GM23338 (cell line): ENCODE measurements at regions not wholly inside any gene's neighbourhood (a gene's known extent, or its start where the extent isn't known, plus 50 kb on each side); places are given as distances from the start of the nearest gene placed in this dataset.

Source experiments
- ATAC-seq: fragments of 200-7000 bp; cut with Tn5 transposase; 3 replicates; pipeline ENCODE4 v1.9.1; 2020
- DNase-seq: peaks from one replicate; pipeline ENCODE4 v3.0.0-alpha.2; 2015; ENCODE audit warnings: low spot score
- H2AFZ ChIP-seq: fragments of 200-600 bp; sonication (generic); 2 replicates; pipeline ENCODE4 v1.8.0; 2016; ENCODE audit warnings: antibody characterized with exemption, mild to moderate bottlenecking, moderate library complexity
- H3F3A ChIP-seq: fragments of 200-600 bp; sonication (generic); replicated peaks from 2 replicates; pipeline ENCODE4 v1.8.0; 2017; ENCODE audit warnings: antibody characterized with exemption, mixed run types, low read depth
- H3K27ac ChIP-seq: fragments of 200-600 bp; sonication (generic); 2 replicates; pipeline ENCODE4 v1.6.1; 2016; ENCODE audit warnings: low read depth
- H3K27me3 ChIP-seq: fragments of 200-600 bp; sonication (generic); 2 replicates; pipeline ENCODE4 v1.8.0; 2016; ENCODE audit warnings: mild to moderate bottlenecking, mixed run types, moderate library complexity; ENCODE audit not compliant: insufficient read depth
- H3K36me3 ChIP-seq: fragments of 200-600 bp; sonication (generic); 2 replicates; pipeline ENCODE4 v1.8.0; 2016; ENCODE audit warnings: mild to moderate bottlenecking; ENCODE audit not compliant: insufficient read depth
- H3K4me1 ChIP-seq: fragments of 200-600 bp; sonication (generic); 2 replicates; pipeline ENCODE4 v1.8.0; 2016; ENCODE audit warnings: mild to moderate bottlenecking, moderate library complexity; ENCODE audit not compliant: insufficient read depth
- H3K4me2 ChIP-seq: fragments of 200-600 bp; sonication (generic); 2 replicates; pipeline ENCODE4 v1.7.1; 2017; ENCODE audit warnings: mixed run types
- H3K4me3 ChIP-seq: fragments of 200-600 bp; sonication (generic); 2 replicates; pipeline ENCODE4 v1.6.1; 2016; ENCODE audit warnings: mixed run types
- H3K79me2 ChIP-seq: fragments of 200-600 bp; sonication (generic); replicated peaks from 2 replicates; pipeline ENCODE4 v1.8.0; 2017; ENCODE audit warnings: mild to moderate bottlenecking; ENCODE audit not compliant: insufficient read depth
- H3K9me2 ChIP-seq: fragments of 200-600 bp; sonication (generic); 2 replicates; pipeline ENCODE4 v1.8.0; 2017; ENCODE audit not compliant: insufficient read depth
- H4K20me1 ChIP-seq: fragments of 200-600 bp; sonication (generic); replicated peaks from 2 replicates; pipeline ENCODE4 v1.8.0; 2017; ENCODE audit warnings: mild to moderate bottlenecking; ENCODE audit not compliant: insufficient read depth
- H3K27ac Mint-ChIP-seq: 2 replicates; pipeline ENCODE4 v1.8.0; 2020; ENCODE audit warnings: inconsistent platforms, mild to moderate bottlenecking, moderate library complexity, mixed read lengths
- H3K27me3 Mint-ChIP-seq: 3 replicates; pipeline ENCODE4 v1.8.0; 2022; ENCODE audit warnings: low read depth, mild to moderate bottlenecking, moderate library complexity, mixed read lengths, inconsistent platforms; ENCODE audit not compliant: insufficient read depth, poor library complexity
- H3K36me3 Mint-ChIP-seq: 3 replicates; pipeline ENCODE4 v1.8.0; 2021; ENCODE audit warnings: low read depth, mild to moderate bottlenecking, inconsistent platforms, moderate library complexity, mixed read lengths
- H3K4me1 Mint-ChIP-seq: 3 replicates; pipeline ENCODE4 v1.8.0; 2020; ENCODE audit warnings: mild to moderate bottlenecking, inconsistent platforms, mixed read lengths
- H3K4me3 Mint-ChIP-seq: 3 replicates; pipeline ENCODE4 v1.8.0; 2021; ENCODE audit warnings: moderate library complexity, mild to moderate bottlenecking, inconsistent platforms, mixed read lengths
- H3K9me3 Mint-ChIP-seq: 3 replicates; pipeline ENCODE4 v1.8.0; 2020; ENCODE audit warnings: moderate library complexity, mild to moderate bottlenecking, inconsistent platforms, mixed read lengths
- CREB1 ChIP-seq: fragments of 250-450 bp; sonication (Bioruptor Pico); IDR thresholded peaks from 2 replicates; pipeline ENCODE4 v1.5.0; 2020; ENCODE audit warnings: low read depth, mild to moderate bottlenecking, moderate library complexity
- CTCF ChIP-seq, 2 experiments: fragments of 200-600 bp in 1 of 2; sonication (generic) in 1 of 2; conservative IDR thresholded peaks; 2 replicates each; pipeline versions ENCODE4 v1.5.1 to v1.6.1; 2016 to 2017; ENCODE audit warnings: antibody characterized with exemption in 2 of 2, low read depth in 2 of 2, mild to moderate bottlenecking in 2 of 2, moderate library complexity in 1 of 2
- ETS1 ChIP-seq: IDR thresholded peaks from 2 replicates; pipeline ENCODE4 v1.6.1; 2016; ENCODE audit warnings: antibody characterized with exemption
- EZH2 ChIP-seq: fragments of 200-600 bp; sonication (generic); IDR thresholded peaks from one replicate; pipeline ENCODE4 v1.8.0; 2017; ENCODE audit warnings: antibody characterized with exemption, mild to moderate bottlenecking, low read depth; ENCODE audit not compliant: unreplicated experiment
- EZH2phosphoT487 ChIP-seq: fragments of 200-600 bp; sonication (generic); IDR thresholded peaks from one replicate; pipeline ENCODE4 v1.8.1; 2018; ENCODE audit warnings: antibody characterized with exemption; ENCODE audit not compliant: unreplicated experiment
- JUNB ChIP-seq: IDR thresholded peaks from one replicate; pipeline ENCODE4 v1.6.1; 2016; ENCODE audit warnings: antibody characterized with exemption; ENCODE audit not compliant: unreplicated experiment
- NANOG ChIP-seq: IDR thresholded peaks from 2 replicates; pipeline ENCODE4 v1.6.1; 2016; ENCODE audit warnings: antibody characterized with exemption, borderline replicate concordance
- POLR2AphosphoS5 ChIP-seq: IDR thresholded peaks from 2 replicates; pipeline ENCODE4 v1.6.1; 2016; ENCODE audit warnings: antibody characterized with exemption, low read depth
- REST ChIP-seq: IDR thresholded peaks from one replicate; pipeline ENCODE4 v1.6.1; 2018; ENCODE audit warnings: antibody characterized with exemption; ENCODE audit not compliant: unreplicated experiment
- STAT1 ChIP-seq: IDR thresholded peaks from one replicate; pipeline ENCODE4 v1.6.1; 2016; ENCODE audit warnings: antibody characterized with exemption; ENCODE audit not compliant: unreplicated experiment
- ZNF114 ChIP-seq: fragments of 250-450 bp; sonication (Bioruptor Pico); IDR thresholded peaks from 2 replicates; pipeline ENCODE4 v1.5.0; 2020; ENCODE audit warnings: mild to moderate bottlenecking, moderate library complexity
- ZNF331 ChIP-seq: fragments of 250-450 bp; sonication (Bioruptor Pico); IDR thresholded peaks from 2 replicates; pipeline ENCODE4 v1.5.0; 2020; ENCODE audit warnings: low read depth, mild to moderate bottlenecking, moderate library complexity
- ZNF462 ChIP-seq: fragments of 250-450 bp; sonication (Bioruptor Pico); IDR thresholded peaks from 2 replicates; pipeline ENCODE4 v1.5.0; 2020; ENCODE audit warnings: mild to moderate bottlenecking, moderate library complexity

- no peaks in the 10 kb centered on the region for H3K4me1 Mint-ChIP-seq
- TF ChIP-seq ZNF462 (CRISPR knock-in tag) (no peak), REST (no peak), NANOG (no peak), POLR2AphosphoS5 (no peak), STAT1 (no peak), JUNB (no peak), CREB1 (CRISPR knock-in tag) (no peak), ZNF331 (CRISPR knock-in tag) (no peak), CTCF (conservative IDR thresholded peaks at IDR 0.05; ENCODE audit: low read depth in 2 of 2) (no peak), ETS1 (no peak), EZH2 (no peak), ZNF114 (no peak), EZH2phosphoT487 (no peak)
- no peak overlapping the region for H3K27ac ChIP-seq
- H3K27ac Mint-ChIP-seq, result no peak overlapping the region
- no peak overlapping the region for H3K4me2 ChIP-seq
- ATAC-seq (no peak), DNase-seq (no peak)
- no peak overlapping the region for H2AFZ ChIP-seq
- H3K36me3 Mint-ChIP-seq, result no peaks in the 10 kb centered on the region
- H3K4me3 Mint-ChIP-seq, result no peak overlapping the region
- H3K9me2 ChIP-seq, result no peaks in the 10 kb centered on the region
- no peaks in the 10 kb centered on the region for H3K9me3 Mint-ChIP-seq
- no peak overlapping the region for H3K4me3 ChIP-seq
- H3K4me1 ChIP-seq, result 0 out of 2 replicates have a peak, but pooled peaks cover 4% of the 10 kb centered on the region
- H3K27me3 ChIP-seq, result no peaks in the 10 kb centered on the region
- H3K36me3 ChIP-seq, result no peaks in the 10 kb centered on the region
- H3K79me2 ChIP-seq, result no peaks in the 10 kb centered on the region
- no peaks in the 10 kb centered on the region for H4K20me1 ChIP-seq
- no peaks in the 10 kb centered on the region for H3F3A ChIP-seq
- H3K27me3 Mint-ChIP-seq, result peaks cover 4% of the 10 kb centered on the region
Measured at GRCh38 chr18:61985681-61986080, 92.9 kb upstream of the RNF152 start.
